ENCODE measurements at regions not wholly inside any gene's neighbourhood (a gene's known extent, or its start where the extent isn't known, plus 50 kb on each side); places are given as distances from the start of the nearest gene placed in this dataset.

DNA sequence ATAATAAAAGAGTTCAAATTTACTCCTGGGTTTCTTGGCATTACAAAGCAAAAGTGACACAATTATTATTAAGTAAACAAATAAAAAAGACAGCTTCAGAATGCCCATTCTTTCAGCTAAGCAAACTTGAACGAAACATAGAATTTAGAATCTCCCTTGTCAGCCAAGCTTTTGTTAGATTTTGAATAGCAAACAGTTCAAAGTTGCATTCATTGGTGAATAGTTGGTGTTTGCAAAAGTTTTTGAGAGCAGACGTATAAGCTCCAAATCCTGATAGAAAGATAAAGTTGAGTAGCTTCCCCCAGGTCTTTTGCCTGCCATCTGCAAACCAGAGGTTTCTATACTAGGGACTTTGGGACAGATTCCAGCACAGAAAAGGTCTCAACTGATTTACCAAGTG lies 434.3 kb upstream of the TNP1 start:
- Mint-ChIP-seq H3K4me1 (no peaks in the 10 kb centered on the region), H3K4me3 (no peak overlapping the region), H3K27me3 (no peaks in the 10 kb centered on the region), H3K36me3 (no peaks in the 10 kb centered on the region), H3K27ac (no peak overlapping the region), H3K9me3 (peaks cover 5% of the 10 kb centered on the region)

DNA sequence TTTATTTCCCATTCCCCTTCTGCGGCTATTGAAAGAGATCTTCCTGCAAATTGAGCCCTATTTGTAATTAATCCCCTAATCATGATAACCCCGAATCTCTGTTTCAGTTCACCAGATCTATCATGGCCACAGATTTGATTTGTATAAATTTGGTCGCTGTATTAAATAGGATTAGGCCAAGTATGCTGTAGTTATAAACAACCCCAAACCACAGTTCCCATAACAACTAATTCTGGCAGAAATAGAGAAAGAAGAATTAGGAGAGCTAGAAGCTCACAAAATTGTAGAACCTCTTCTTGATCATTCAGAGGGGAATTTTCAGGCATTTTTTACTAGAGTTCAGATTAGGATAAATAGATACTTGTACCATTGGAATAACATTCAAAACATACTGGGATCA lies 433.7 kb upstream of the TNP1 start:
- no peak overlapping the region for H3K27ac Mint-ChIP-seq
- H3K9me3 Mint-ChIP-seq = peaks cover 5% of the 10 kb centered on the region
- no peaks in the 10 kb centered on the region for H3K36me3 Mint-ChIP-seq
- no peak overlapping the region for H3K4me3 Mint-ChIP-seq
- H3K4me1 Mint-ChIP-seq = no peaks in the 10 kb centered on the region
- no peaks in the 10 kb centered on the region for H3K27me3 Mint-ChIP-seq

DNA sequence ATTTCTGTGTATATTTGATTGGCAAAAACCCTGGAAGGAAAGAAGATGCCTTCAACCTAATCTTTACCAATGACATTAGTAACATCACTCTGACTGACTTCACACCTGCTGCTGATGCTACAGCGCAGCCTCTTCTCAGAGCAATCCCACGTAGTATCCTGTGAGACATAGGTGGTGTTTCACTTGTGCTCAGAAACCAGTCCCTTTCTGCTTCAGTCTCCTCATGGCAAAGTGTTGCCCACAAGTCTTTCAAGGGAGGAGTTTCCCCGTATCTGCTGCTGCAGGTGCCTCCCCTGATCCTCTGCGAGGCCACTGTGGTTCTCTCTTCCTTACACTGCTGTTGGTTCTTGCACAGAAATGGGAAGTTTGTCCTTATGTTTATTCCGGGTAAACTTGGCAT lies 433.2 kb upstream of the TNP1 start:
- Mint-ChIP-seq H3K36me3 (no peaks in the 10 kb centered on the region), H3K27me3 (no peaks in the 10 kb centered on the region), H3K27ac (no peak overlapping the region), H3K4me1 (no peaks in the 10 kb centered on the region), H3K9me3 (peaks cover 5% of the 10 kb centered on the region), H3K4me3 (no peak overlapping the region)

DNA sequence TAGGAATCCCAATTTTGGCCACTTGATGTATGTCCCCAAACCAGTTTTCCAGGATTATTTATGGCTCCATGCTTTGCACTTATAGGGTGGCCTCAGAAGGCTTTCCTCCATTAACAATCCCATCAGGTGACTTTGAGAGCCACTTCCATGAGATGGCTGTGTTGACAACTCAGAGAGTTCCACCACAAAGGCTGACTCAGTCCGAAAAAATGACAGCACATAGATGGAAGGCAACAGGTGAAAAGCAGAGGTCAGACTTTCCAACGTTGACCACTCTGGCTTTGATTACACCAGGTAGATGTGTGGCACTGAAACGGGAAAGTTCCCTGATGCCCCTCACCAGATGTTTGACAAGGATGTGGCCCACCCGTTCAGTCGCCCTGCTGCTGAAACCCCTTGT lies 431.4 kb upstream of the TNP1 start:
- no peaks in the 10 kb centered on the region for H3K4me1 Mint-ChIP-seq
- H3K27me3 Mint-ChIP-seq = no peaks in the 10 kb centered on the region
- no peak overlapping the region for H3K27ac Mint-ChIP-seq

DNA sequence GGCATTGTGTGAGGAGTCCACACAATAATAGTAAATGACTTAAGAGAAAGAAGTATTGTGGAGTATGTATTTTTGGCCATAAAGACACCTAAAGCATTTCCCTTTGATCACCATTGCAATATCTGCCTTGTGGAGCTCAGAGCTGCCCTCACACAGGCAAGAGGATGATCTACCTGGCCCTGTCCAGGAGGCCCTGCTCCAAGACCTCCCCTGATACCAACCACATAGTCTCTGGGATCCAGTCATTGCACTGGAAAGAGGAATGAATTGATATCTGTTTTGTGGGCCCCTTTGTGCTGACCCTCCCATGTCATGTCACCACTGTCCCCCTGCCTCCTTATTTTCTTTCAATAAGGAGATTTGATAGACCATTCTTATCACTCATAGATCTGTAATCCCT lies 430.6 kb upstream of the TNP1 start:
- H3K4me1 Mint-ChIP-seq = no peaks in the 10 kb centered on the region
- no peak overlapping the region for H3K27ac Mint-ChIP-seq
- no peaks in the 10 kb centered on the region for H3K9me3 Mint-ChIP-seq
- no peaks in the 10 kb centered on the region for H3K36me3 Mint-ChIP-seq
- H3K4me3 Mint-ChIP-seq = no peak overlapping the region
- H3K27me3 Mint-ChIP-seq = no peaks in the 10 kb centered on the region

More for the DNA sequence above, 431.4 kb upstream of the TNP1 start:
- Mint-ChIP-seq H3K4me3 (no peak overlapping the region), H3K36me3 (no peaks in the 10 kb centered on the region), H3K9me3 (no peaks in the 10 kb centered on the region)

DNA sequence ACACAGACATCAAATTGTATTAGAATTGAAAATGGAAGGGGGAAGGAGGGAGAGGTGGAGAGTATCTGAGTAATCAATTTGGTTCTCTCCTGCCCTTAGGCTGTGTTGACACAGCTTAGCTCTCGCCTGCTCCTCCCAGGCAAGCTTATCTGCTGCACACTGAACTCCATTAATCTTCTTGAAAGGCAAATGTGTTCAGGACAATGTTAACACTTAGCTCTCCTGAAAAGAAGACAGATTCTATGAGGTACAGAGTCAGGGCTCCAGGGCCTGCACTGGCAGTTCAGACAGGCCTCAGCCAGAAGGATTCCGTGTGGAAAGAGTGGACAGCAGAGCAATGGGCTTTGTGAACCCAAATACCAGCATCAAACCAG lies 430.0 kb upstream of the TNP1 start:
- H3K27me3 Mint-ChIP-seq = no peaks in the 10 kb centered on the region
- H3K36me3 Mint-ChIP-seq = no peaks in the 10 kb centered on the region
- H3K27ac Mint-ChIP-seq = no peak overlapping the region
- no peak overlapping the region for H3K4me3 Mint-ChIP-seq
- no peaks in the 10 kb centered on the region for H3K4me1 Mint-ChIP-seq
- H3K9me3 Mint-ChIP-seq = no peaks in the 10 kb centered on the region

DNA sequence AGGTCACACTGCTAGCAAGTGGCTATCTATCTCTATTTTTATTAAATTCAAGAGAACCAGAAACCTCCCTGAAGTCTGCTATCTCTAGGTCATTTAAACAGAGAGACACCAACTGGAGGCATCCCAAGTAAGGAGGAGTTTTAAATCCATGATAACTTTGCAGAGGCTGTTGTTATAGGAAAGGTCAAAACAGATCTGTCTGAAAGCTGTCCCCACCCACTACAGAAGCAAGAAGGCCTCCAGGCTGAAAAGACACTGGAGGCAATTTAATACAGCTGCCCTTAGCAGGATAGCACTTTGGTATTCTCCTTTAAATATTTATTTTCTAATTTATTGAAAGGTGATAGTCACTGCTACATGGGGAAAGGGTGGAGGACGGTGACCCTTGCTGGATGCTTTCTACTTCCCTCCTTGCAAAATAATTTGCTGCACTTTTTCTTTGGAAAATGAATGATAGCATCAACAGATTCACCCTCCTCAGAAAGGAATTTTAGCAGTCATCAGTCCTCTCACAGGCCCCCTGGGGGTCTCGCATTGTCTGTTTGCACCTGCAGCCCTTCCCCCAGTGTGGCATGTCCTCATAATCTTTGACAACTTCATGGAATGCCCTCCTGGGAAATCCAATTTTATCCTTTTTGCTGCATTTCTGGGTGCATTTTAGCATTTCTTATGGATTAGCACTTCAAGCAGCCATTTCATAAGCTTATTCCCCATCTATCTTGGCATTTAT lies 429.5 kb upstream of the TNP1 start:
- no peaks in the 10 kb centered on the region for H3K27me3 Mint-ChIP-seq
- H3K36me3 Mint-ChIP-seq = no peaks in the 10 kb centered on the region
- no peak overlapping the region for H3K27ac Mint-ChIP-seq
- no peaks in the 10 kb centered on the region for H3K4me1 Mint-ChIP-seq
- H3K4me3 Mint-ChIP-seq = no peak overlapping the region
- no peaks in the 10 kb centered on the region for H3K9me3 Mint-ChIP-seq

DNA sequence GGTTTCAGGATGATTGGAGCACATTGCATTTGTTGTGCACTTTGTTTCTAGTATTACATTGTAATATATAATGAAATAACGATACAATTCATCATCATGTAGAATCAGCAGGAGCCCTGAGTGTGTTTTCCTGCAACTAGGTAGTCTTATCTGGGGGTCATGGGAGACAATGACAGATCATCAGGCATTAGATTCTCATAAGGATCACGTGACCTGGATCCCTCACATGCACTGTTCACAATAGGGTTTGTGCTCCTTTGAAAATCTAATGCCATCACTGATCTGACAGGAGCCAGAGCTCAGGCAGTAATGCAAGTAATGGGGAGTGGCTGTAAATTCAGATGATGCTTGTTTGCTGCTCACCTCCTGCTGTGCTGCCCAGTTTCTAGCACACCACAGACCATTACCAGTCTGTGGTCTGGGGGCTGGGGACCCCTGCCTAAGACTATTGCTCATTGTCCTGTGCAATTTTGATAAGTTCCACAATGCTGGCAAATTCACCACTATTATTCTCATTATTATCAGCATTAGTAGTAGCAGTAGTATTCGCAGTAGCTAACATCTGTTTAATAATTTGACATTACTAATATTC lies 428.7 kb upstream of the TNP1 start:
- Mint-ChIP-seq H3K36me3 (no peaks in the 10 kb centered on the region), H3K4me3 (no peak overlapping the region), H3K27ac (no peak overlapping the region), H3K4me1 (no peaks in the 10 kb centered on the region), H3K9me3 (no peaks in the 10 kb centered on the region), H3K27me3 (no peaks in the 10 kb centered on the region)

DNA sequence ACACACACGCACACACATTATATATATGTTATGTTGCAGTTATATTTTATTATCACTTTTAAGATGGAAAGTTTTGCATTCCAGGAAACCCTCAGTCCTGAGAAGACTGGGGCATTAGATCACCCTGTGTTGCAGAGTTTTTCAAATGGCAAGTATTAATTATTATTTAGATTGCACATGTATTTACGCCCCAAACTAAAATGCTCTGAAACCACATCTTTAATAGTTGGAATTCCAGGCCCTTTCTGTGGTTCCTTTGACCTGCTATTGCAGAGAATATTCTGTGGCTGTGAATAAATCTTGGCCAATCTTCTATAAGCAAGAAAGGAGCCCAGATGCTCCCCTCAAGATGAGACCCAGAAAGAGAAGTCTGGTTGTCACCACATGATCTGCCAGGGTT lies 427.0 kb upstream of the TNP1 start:
- Mint-ChIP-seq H3K36me3 (no peaks in the 10 kb centered on the region), H3K27ac (no peak overlapping the region), H3K4me3 (no peak overlapping the region), H3K9me3 (no peaks in the 10 kb centered on the region), H3K27me3 (no peaks in the 10 kb centered on the region), H3K4me1 (no peaks in the 10 kb centered on the region)

DNA sequence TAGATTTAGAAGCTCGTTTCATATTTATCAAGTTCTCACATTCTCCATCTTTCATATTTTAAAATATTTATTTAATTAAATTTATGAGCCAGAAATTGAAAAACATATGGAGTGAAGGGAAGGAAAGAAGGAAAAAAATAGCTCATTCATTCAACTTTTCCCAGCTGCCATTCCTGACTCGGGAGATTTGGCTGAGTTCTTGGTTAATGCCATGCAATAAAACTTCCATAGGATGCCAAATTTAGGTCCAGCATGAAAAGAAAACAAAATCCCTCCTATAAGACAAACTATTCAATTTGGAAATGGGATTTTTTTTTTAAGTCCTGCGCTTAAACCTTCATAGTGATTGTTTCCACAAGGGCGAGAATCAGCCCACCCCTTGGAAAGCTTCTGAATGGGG lies 426.1 kb upstream of the TNP1 start:
- Mint-ChIP-seq H3K27me3 (no peaks in the 10 kb centered on the region), H3K27ac (no peak overlapping the region), H3K4me3 (no peak overlapping the region), H3K9me3 (no peaks in the 10 kb centered on the region), H3K36me3 (no peaks in the 10 kb centered on the region), H3K4me1 (no peaks in the 10 kb centered on the region)

DNA sequence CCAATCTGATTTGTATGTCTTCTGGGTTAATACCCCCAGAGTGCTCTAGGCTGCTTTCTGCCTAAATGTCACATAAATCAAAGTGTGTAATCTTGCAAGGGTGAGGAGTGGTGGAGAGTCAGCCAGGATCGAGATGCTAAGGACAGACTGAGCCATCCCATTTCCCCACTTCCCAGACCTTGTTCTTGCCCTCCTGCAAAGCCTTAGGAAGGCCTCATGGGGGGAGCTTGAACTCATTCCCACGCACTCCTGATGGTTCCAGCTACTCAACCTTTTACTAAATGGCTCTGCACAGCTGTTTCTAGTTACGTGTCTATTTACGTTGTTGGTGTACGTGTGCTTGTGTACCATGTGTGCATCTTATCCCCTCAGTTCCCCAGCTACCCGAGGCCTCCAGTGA lies 423.6 kb upstream of the TNP1 start:
- H3K27me3 Mint-ChIP-seq = no peaks in the 10 kb centered on the region
- H3K27ac Mint-ChIP-seq = no peak overlapping the region
- H3K36me3 Mint-ChIP-seq = no peaks in the 10 kb centered on the region
- H3K4me3 Mint-ChIP-seq = no peak overlapping the region
- H3K9me3 Mint-ChIP-seq = no peaks in the 10 kb centered on the region
- H3K4me1 Mint-ChIP-seq = no peaks in the 10 kb centered on the region

DNA sequence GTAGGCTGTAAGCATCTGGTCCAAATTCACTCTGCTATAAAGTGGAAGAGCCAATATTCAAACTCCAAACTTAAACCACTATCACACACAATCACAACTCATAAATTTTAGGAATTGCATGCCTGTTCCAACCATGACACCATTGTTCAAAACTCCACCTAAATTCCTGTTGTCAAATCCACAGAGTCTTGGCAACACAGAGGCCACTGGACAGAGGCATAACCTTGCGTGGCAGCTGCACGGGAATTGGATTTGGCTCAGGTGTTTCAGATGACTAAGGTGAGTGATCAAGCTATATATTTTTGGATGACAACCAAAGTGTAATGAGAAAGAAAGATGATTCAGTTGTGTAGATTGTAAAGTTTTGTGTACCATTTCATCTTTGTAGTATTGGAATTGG lies 422.7 kb upstream of the TNP1 start:
- Mint-ChIP-seq H3K27me3 (no peaks in the 10 kb centered on the region), H3K4me1 (no peaks in the 10 kb centered on the region), H3K9me3 (no peaks in the 10 kb centered on the region), H3K4me3 (no peak overlapping the region), H3K36me3 (no peaks in the 10 kb centered on the region), H3K27ac (no peak overlapping the region)

DNA sequence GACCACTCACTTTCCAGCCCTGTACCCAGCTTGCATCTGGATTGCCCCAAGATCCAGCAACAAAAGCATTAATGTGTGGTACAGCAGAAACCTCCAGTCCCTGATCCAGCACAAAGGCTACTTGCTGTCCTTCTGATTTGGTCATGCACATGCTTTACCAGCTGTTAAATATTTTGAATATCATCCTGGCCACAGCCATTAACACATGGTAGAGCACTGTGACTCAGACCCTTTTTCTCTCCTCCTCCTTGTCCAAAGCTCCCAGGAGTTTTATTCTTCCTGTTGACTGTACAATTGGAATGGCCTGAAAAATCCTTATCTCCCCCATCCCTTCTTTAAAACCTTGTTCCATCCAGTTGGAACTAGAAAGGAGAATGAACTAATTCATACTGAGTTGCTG lies 419.7 kb upstream of the TNP1 start:
- no peaks in the 10 kb centered on the region for H3K36me3 Mint-ChIP-seq
- H3K9me3 Mint-ChIP-seq = no peaks in the 10 kb centered on the region
- no peak overlapping the region for H3K4me3 Mint-ChIP-seq
- H3K4me1 Mint-ChIP-seq = no peaks in the 10 kb centered on the region
- H3K27me3 Mint-ChIP-seq = no peaks in the 10 kb centered on the region
- no peak overlapping the region for H3K27ac Mint-ChIP-seq

DNA sequence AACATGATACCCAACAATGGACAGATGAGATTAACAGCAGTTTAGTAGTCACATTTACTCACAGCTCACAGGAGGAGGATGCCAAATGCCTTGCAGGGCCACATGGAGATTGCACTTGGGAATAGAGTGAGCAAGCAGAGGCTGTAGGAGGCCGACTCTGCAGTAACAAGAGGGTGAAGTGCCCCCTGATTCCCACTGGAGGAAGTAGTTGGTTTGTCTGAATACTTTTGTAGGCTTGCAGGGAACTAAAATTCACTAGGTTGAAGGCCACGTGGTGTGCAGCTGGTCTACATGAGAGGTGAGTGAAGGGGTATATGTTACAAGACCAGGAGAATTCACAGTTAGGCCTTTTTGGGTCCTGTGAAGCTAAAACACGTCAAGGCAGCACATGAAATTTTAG lies 419.3 kb upstream of the TNP1 start:
- H3K27ac Mint-ChIP-seq = no peak overlapping the region
- H3K4me3 Mint-ChIP-seq = no peak overlapping the region
- no peaks in the 10 kb centered on the region for H3K36me3 Mint-ChIP-seq
- no peaks in the 10 kb centered on the region for H3K9me3 Mint-ChIP-seq
- no peaks in the 10 kb centered on the region for H3K4me1 Mint-ChIP-seq
- no peaks in the 10 kb centered on the region for H3K27me3 Mint-ChIP-seq

DNA sequence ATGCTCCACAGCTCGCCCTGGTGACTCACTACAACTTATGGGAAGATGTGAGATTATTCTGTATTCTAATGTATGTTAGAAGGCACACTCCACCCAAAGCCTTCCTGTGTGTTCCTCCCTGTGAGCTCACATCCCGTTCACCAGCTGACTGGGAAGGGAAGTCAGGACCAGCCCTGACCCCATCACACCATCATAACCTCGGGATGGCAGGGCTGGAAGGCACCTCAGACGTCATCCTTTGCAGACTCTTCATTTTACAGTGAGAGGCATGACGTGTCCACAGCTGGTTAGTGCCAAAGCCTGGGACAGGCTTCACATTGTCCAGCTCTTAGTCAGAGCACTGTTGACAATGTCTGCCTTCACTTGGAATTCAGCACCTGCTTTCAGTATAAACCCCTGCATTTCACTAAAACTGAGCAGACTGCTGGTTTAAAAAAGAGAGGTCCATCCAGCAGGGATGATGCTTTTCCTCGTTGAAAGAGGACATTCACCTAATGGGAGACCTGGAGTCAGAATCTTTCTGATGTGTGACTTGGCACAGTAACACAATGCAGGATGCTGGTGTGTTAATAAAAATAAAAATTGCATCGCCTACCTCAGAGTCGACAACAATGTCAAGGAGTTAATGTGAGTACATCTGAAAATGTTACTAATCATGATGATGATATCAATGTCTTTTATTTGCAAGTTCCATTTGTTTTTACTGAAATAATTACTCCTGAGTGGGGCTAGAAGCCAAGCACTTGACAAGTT lies 418.0 kb upstream of the TNP1 start:
- Mint-ChIP-seq H3K36me3 (no peaks in the 10 kb centered on the region), H3K9me3 (no peaks in the 10 kb centered on the region), H3K27ac (no peak overlapping the region), H3K27me3 (no peaks in the 10 kb centered on the region), H3K4me1 (no peaks in the 10 kb centered on the region), H3K4me3 (no peak overlapping the region)

DNA sequence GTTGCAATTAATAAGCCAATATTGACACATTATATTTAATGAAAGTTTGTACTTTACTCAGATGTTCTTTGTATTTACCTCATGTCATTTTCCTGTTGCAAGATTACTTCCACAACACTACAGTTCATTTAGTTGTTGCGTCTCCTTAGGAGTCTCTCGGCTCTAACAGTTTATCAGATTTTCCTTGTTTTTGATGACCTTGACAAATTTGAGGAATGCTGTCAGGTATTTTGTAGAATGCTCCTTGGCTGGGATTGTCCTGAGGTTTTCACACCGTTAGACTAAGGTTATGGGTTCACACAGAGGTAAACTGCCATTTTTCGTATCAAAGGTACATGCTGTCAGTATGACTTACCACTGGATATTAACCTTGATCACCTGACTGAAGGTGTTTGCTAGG lies 416.6 kb upstream of the TNP1 start:
- H3K27me3 Mint-ChIP-seq = no peaks in the 10 kb centered on the region
- H3K27ac Mint-ChIP-seq = no peak overlapping the region
- H3K4me3 Mint-ChIP-seq = no peak overlapping the region
- H3K36me3 Mint-ChIP-seq = no peaks in the 10 kb centered on the region
- H3K9me3 Mint-ChIP-seq = no peaks in the 10 kb centered on the region
- H3K4me1 Mint-ChIP-seq = no peaks in the 10 kb centered on the region

Measured in activated naive CD4-positive, alpha-beta T cell treated with anti-CD3 and anti-CD28 coated beads, Interleukin-2, amount 50 U/mL, for 24 hours (primary cell).